ENCODE measurements at regions not wholly inside any gene's neighbourhood (a gene's known extent, or its start where the extent isn't known, plus 50 kb on each side); places are given as distances from the start of the nearest gene placed in this dataset.

DNA sequence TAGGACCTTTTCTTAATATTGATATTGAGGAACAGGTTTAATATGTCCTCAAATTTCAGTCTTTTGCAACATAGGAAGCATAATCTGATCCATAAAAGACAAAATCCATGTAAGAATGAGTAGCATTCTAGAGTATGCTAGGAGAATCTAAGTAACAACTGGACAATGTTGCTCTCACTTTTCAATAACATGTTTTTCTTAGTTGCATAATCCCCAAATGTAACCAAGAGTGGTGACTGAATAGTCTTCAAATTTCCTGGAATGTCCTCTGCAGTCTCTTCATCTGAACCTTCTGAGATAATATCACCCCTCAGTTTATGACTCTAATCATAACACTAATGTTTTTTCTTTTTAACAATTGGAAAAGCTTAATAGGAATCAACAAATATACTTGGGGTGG is 110.0 kb upstream of the ZEB2 start:
- H3K9me3 ChIP-seq (ENCODE audit: control insufficient read depth, insufficient read depth, low read depth, low read length) = no peaks in the 10 kb centered on the region
- ChIA-PET CTCF (no interaction called here), POLR2A (no interaction called here)
- H3K4me1 ChIP-seq (ENCODE audit: control insufficient read depth, insufficient read depth, low read length) = peaks cover 2% of the 10 kb centered on the region; the same call in 1 of the 2 replicates
- H3K27ac ChIP-seq (ENCODE audit: extremely low read depth, low read depth, low read length) = no peak overlapping the region
- no peaks in the 10 kb centered on the region for H3K36me3 ChIP-seq (ENCODE audit: control insufficient read depth in 2 of 2, insufficient read depth in 1 of 2, low read length in 2 of 2)
- TF ChIP-seq KLF17 (tag by site-specific recombination; IDR thresholded peaks at IDR 0.05) (no peak), ZNF335 (tag by site-specific recombination; conservative IDR thresholded peaks at IDR 0.05) (no peak), ZBTB11 (tag by site-specific recombination; conservative IDR thresholded peaks at IDR 0.05; ENCODE audit: low read depth) (no peak), ZBTB8A (tag by site-specific recombination; IDR thresholded peaks at IDR 0.05) (no peak)
- H3K4me3 ChIP-seq (ENCODE audit: low read depth, low read length) = no peak overlapping the region

GRCh38 chr2:144628566-144628965 is 108.6 kb upstream of the ZEB2 start:
- no peaks in the 10 kb centered on the region for H3K36me3 ChIP-seq (ENCODE audit: control insufficient read depth in 2 of 2, insufficient read depth in 1 of 2, low read length in 2 of 2)
- ChIA-PET CTCF (no interaction called here), POLR2A (no interaction called here)
- no peak overlapping the region for H3K4me3 ChIP-seq (ENCODE audit: low read depth, low read length)
- H3K9me3 ChIP-seq (ENCODE audit: control insufficient read depth, insufficient read depth, low read depth, low read length) = no peaks in the 10 kb centered on the region
- peaks cover 2% of the 10 kb centered on the region; the same call in 1 of the 2 replicates for H3K4me1 ChIP-seq (ENCODE audit: control insufficient read depth, insufficient read depth, low read length)
- no peak overlapping the region for H3K27ac ChIP-seq (ENCODE audit: extremely low read depth, low read depth, low read length)
- no peak for TF ChIP-seq ZNF391 (tag by site-specific recombination; IDR thresholded peaks at IDR 0.05; ENCODE audit: borderline replicate concordance, low read depth)

DNA sequence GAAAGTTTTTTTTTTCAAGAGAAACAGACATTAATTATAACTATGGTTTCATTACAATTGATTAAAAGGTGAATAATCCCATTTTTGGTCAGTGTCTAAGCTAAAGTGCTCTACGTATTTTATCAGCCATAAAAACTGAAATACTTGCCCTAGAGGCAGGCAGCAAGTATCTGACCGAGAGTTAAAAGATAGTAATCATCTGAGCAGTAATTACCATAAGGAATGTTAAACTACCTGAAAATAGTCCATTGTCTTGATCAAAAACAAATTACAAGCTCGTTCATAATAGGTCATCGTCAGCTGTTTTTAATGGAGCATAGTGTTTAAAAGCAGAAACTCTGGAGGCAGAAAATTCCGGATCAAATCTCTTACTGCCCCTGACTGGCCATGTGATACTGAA is 105.7 kb upstream of the ZEB2 start:
- CTCF ChIA-PET = interaction anchor here (0.7 kb wide), 1 partner anchor 1125 kb away, joined by 4 read pairs; no protein-coding TSS in a partner anchor
- no peaks in the 10 kb centered on the region for H3K36me3 ChIP-seq (ENCODE audit: control insufficient read depth in 2 of 2, insufficient read depth in 1 of 2, low read length in 2 of 2)
- POLR2A ChIA-PET = no interaction called here
- TF ChIP-seq BCL6B (tag by site-specific recombination; IDR thresholded peaks at IDR 0.05) (no peak), ZNF571 (tag by site-specific recombination; IDR thresholded peaks at IDR 0.05) (no peak), ZNF776 (tag by site-specific recombination; IDR thresholded peaks at IDR 0.05; ENCODE audit: borderline replicate concordance) (no peak), ZNF768 (tag by site-specific recombination; IDR thresholded peaks at IDR 0.05) (no peak), GLI2 (tag by site-specific recombination; IDR thresholded peaks at IDR 0.05; ENCODE audit: borderline replicate concordance, low read depth) (no peak), ZNF621 (tag by site-specific recombination; IDR thresholded peaks at IDR 0.05) (no peak), ZNF544 (tag by site-specific recombination; IDR thresholded peaks at IDR 0.05) (no peak), ZNF76 (tag by site-specific recombination; IDR thresholded peaks at IDR 0.05; ENCODE audit: borderline replicate concordance, low read depth) (no peak), ZNF37A (tag by site-specific recombination; IDR thresholded peaks at IDR 0.05) (no peak), ZNF518A (tag by site-specific recombination; conservative IDR thresholded peaks at IDR 0.05; ENCODE audit: low read depth) (no peak)
- TF ChIP-seq, protein P1, sequence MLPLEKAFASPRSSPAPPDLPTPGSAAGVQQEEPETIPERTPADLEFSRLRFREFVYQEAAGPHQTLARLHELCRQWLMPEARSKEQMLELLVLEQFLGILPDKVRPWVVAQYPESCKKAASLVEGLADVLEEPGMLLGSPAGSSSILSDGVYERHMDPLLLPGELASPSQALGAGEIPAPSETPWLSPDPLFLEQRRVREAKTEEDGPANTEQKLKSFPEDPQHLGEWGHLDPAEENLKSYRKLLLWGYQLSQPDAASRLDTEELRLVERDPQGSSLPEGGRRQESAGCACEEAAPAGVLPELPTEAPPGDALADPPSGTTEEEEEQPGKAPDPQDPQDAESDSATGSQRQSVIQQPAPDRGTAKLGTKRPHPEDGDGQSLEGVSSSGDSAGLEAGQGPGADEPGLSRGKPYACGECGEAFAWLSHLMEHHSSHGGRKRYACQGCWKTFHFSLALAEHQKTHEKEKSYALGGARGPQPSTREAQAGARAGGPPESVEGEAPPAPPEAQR (tag by site-specific recombination; IDR thresholded peaks at IDR 0.05) = no peak

More for the DNA sequence above, 105.7 kb upstream of the ZEB2 start:
- peaks cover 2% of the 10 kb centered on the region; the same call in 1 of the 2 replicates for H3K4me1 ChIP-seq (ENCODE audit: control insufficient read depth, insufficient read depth, low read length)
- no peak overlapping the region for H3K4me3 ChIP-seq (ENCODE audit: low read depth, low read length)
- no peak overlapping the region for H3K27ac ChIP-seq (ENCODE audit: extremely low read depth, low read depth, low read length)
- H3K9me3 ChIP-seq (ENCODE audit: control insufficient read depth, insufficient read depth, low read depth, low read length) = no peaks in the 10 kb centered on the region

Data from HEK293 (cell line).